ENCODE measurements at regions not wholly inside any gene's neighbourhood (a gene's known extent, or its start where the extent isn't known, plus 50 kb on each side); places are given as distances from the start of the nearest gene placed in this dataset.

DNA sequence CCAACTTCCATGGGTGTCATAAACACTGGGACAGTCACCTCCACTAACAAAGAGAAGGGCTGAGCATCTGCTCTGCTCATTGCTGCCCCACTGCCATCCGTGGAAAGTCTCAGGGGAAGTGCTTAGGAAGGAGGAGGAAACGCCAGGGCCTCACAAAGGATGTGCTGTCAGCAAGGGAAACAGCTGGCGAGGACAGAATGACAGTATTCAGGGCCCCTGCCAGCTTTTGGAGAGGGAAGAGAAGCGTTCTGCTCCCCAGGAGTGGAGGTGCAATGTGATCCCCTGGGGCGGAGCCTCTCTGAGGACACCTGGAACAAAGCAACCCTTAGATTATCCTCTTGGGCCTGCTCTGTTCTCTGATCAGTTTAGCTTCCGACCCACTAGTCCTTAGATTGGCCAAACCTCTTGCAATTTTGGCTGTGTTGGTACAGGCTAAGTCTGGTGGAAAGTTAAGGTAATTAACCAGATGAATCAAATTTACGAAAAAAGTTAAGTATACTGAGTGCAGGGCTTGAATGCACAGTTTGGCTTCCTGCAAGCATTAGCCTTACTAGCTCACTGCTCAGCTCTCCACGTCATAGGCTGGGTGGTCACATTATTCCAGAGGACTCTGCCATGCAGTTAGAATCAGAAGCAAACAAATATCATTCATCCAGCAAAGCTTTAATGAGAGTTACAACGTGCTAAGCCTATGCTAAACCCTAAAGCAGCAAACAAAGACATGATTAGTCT, 170.2 kb upstream of the NFIA start:
- no peak overlapping the region for H3K9ac ChIP-seq (ENCODE audit: low read depth in 2 of 2, low read length in 2 of 2)
- no peak overlapping the region for H3K4me3 ChIP-seq
- no peaks in the 10 kb centered on the region for H3K9me3 ChIP-seq
- H3K36me3 ChIP-seq = no peaks in the 10 kb centered on the region
- DNase-seq = no peak
- no peaks in the 10 kb centered on the region for H3K27me3 ChIP-seq
- H3K4me1 ChIP-seq = no peaks in the 10 kb centered on the region
- no peak for TF ChIP-seq CTCF (IDR thresholded peaks at IDR 0.05)
- intact Hi-C loops (cut with DNase I) = no loop called here
- no peak overlapping the region for H3K27ac ChIP-seq

DNA sequence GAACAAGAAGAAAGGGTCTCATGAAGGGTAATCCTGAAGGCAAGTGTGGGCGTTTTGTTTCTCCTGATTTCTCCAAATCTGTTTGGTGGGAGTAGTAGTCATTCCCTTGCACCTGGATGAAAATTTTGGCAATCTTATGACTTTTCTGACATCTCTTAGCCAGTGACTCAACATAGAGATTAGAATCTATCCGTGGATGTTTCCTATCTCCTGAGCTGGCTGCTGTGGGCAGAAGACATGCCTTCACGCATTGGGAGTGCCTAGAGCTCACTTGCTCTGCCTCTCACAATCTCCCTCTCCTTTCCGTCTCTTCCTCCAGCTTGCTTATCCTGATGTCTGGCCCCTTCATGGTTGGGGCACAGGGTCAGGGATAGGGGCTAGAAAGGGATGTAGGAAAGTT, 174.2 kb upstream of the NFIA start:
- H3K4me3 ChIP-seq = no peak overlapping the region

DNA sequence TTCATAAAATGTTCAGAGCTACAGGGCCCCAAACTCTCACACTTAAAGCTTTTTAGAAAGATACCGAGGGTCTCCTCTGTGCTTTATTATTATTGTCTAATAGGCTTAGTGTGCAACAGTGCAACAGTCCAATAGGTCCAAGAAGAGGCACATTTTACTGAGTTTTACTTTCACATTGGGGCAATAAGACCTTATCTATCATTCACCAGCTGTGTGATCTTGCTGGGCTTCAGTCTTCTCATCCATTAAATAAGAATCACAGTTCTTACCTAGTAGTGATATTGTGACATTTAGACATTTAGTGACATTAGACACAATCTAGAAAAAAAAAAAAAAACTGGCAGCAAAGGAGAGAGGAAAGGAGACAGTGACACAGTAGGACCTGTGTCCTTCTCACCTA, 175.8 kb upstream of the NFIA start:
- Histone ChIP-seq H3K36me3 (no peaks in the 10 kb centered on the region), H3K27ac (no peak overlapping the region), H3K9me3 (no peaks in the 10 kb centered on the region), H3K4me1 (no peaks in the 10 kb centered on the region), H3K27me3 (no peaks in the 10 kb centered on the region), H3K4me3 (no peak overlapping the region), H3K9ac (ENCODE audit: low read depth in 2 of 2, low read length in 2 of 2) (no peak overlapping the region)
- DNase-seq = no peak
- intact Hi-C loops (cut with DNase I) = no loop called here
- TF ChIP-seq CTCF (IDR thresholded peaks at IDR 0.05) = no peak

More for the DNA sequence above, 174.2 kb upstream of the NFIA start:
- H3K27me3 ChIP-seq = no peaks in the 10 kb centered on the region
- no peaks in the 10 kb centered on the region for H3K36me3 ChIP-seq
- no peak overlapping the region for H3K27ac ChIP-seq
- no peak for DNase-seq
- no peak overlapping the region for H3K9ac ChIP-seq (ENCODE audit: low read depth in 2 of 2, low read length in 2 of 2)
- intact Hi-C loops (cut with DNase I) = no loop called here
- H3K4me1 ChIP-seq = no peaks in the 10 kb centered on the region
- no peaks in the 10 kb centered on the region for H3K9me3 ChIP-seq
- no peak for TF ChIP-seq CTCF (IDR thresholded peaks at IDR 0.05)

- intact Hi-C loops (cut with DNase I) = no loop called here
- no peaks in the 10 kb centered on the region for H3K9me3 ChIP-seq
- no peak overlapping the region for H3K27ac ChIP-seq
- H3K4me1 ChIP-seq = no peaks in the 10 kb centered on the region
- H3K4me3 ChIP-seq = no peak overlapping the region
- no peak overlapping the region for H3K9ac ChIP-seq (ENCODE audit: low read depth in 2 of 2, low read length in 2 of 2)
- H3K27me3 ChIP-seq = no peaks in the 10 kb centered on the region
- no peak for TF ChIP-seq CTCF (IDR thresholded peaks at IDR 0.05)
- H3K36me3 ChIP-seq = no peaks in the 10 kb centered on the region
- no peak for DNase-seq
Measured at GRCh38 chr1:60906039-60906438, 176.3 kb upstream of the NFIA start.

DNA sequence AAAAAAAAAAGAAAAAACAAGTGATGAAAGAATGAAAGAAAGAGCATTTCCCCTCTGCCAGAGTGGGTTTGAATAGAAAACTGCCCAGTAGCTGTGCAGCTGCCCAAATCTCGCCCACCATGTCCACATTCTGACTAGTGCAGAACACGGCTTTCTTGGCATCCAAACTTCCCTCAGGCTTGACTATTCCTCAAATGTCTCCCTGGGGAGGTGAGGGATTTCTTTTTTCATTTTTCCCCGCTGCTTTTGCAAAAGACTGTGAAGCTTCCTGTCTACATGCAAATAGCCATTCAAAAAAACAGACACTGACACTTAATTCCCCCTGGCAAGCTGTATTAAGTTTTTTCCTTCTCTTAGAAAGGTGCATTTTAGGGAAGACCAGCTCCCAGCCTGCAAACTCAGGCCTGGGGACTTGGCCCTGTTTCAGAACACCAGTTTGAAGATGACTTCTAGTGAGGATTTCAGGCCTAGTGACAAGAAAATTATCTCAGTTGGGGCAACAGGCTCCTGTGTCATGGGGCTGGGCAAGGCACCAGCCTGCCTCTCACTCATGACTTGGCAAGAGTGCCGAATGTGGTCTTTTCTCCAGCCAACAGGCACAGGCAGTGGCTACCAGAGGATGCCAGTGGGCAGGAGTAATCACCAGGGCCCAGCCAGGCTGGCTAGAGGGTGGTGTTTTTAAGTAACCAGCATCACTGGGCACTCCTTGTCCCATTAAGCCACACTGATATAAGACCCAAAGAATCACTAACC, 178.1 kb upstream of the NFIA start:
- Histone ChIP-seq H3K4me1 (no peaks in the 10 kb centered on the region), H3K36me3 (no peaks in the 10 kb centered on the region), H3K27ac (no peak overlapping the region), H3K9ac (ENCODE audit: low read depth in 2 of 2, low read length in 2 of 2) (no peak overlapping the region), H3K4me3 (no peak overlapping the region), H3K27me3 (no peaks in the 10 kb centered on the region), H3K9me3 (no peaks in the 10 kb centered on the region)
- no peak for DNase-seq
- intact Hi-C loops (cut with DNase I) = no loop called here
- no peak for TF ChIP-seq CTCF (IDR thresholded peaks at IDR 0.05)
